Activated CD8-positive, alpha-beta memory T cell treated with anti-CD3 and anti-CD28 coated beads for 24 hours (primary cell): ENCODE measurements at regions not wholly inside any gene's neighbourhood (a gene's known extent, or its start where the extent isn't known, plus 50 kb on each side); places are given as distances from the start of the nearest gene placed in this dataset.

ENCODE experiments used
- DNase-seq: peaks from one replicate; pipeline ENCODE4 v3.0.0-alpha.2; 2020

DNA sequence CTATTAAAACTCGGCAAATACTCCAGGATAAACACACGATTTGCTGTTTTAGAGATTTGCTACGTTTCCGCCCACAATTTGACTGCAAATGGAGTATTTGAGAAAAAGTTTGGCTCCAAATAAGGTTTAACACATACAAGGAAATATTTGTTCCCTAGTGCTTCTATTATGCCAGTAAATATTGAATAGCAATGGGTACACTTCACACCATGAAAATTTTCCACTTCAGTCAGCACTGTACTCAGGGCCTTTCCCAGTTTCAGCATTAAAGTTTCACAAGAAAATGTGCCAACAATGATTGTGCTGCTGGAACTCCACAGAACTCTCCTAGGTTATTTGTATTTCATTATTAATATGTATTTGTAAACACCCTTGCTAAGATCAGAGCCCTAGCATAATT lies 498.0 kb downstream of the TBL1XR1 start:
- DNase-seq: no peak

DNA sequence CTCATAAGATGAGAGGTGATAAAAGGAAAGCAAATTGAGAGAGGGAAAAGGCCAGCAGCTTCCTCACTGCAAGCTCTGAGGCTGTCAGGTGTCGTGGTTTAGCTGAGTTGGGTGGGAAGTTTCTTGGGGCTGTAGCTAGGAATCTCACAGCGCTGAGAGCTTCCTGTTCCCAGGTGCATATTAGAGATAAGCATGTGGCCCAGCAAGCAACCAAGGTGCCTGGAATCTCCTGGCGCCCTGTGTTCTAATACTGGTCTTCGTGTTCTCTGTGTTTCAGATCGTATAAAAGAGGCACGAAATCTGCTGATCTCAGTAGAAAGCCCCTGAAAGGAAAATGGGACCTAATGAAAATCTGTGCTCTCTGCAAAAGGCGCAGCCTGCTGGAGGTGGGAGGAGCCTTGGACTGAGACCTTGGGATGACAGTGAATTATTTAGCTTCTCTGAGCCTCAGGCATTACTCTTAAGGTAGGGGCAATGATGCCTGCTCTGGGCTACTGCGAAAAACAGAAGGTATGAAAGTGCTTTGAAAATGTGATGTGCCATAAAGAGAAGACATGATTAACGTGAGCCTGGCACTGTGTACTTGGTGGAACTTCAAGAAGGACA lies 499.9 kb downstream of the TBL1XR1 start:
- DNase-seq: no peak

DNA sequence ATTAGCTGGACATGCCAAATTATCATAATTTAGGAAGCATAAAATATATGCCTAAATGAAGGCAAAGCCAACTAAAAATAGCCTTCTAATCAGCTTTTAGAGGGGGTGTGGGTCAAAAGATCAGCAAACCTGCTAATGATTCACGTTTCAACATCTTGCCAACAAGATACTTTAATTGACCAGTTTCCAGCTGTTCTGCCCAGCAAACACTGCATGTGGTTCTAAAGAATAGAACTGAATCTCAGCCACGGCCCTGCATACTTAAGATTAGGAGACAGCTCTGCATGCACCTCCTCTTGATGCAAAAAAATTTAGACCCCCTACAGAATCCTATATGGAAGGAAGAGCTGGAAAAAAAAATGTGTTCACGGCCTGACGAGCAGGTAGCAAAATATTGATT lies 500.5 kb downstream of the TBL1XR1 start:
- DNase-seq: no peak

DNA sequence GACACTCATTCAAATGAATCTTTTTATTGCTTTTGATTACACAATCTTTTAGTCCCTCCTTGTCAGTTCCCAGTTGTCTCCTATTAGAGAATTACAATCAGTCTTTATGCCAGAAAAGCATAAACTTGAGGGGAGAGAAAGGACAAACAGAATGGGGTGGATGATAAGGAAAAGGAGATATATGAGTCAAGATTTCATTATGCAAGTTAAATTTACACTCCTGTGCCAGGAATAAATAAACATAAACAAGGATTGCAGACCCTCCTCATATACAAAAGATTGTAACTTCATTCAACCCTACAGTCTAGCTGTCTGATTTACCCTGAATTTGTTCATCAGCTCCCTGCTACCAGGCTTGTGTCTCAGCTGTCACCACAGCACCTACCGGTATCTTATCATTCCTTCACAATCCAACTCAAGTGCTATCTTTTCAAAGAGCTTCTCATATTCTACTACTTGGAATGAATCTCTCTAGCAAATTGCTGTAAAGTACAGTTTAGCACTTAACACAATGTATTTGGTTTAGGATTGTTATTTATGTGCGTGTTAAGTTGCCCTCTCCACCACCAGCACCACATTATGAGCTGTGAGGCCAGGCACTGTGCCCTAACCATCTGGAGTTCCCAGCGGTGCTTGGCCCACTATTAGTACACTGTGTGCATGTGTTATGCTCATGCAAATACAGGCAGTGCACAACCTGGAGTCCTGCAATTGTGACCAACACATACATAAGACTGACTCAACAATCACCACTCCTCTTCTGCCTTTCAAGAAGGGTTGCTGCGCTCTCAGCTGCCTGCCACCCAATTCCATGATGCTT lies 504.1 kb downstream of the TBL1XR1 start:
- no peak for DNase-seq

DNA sequence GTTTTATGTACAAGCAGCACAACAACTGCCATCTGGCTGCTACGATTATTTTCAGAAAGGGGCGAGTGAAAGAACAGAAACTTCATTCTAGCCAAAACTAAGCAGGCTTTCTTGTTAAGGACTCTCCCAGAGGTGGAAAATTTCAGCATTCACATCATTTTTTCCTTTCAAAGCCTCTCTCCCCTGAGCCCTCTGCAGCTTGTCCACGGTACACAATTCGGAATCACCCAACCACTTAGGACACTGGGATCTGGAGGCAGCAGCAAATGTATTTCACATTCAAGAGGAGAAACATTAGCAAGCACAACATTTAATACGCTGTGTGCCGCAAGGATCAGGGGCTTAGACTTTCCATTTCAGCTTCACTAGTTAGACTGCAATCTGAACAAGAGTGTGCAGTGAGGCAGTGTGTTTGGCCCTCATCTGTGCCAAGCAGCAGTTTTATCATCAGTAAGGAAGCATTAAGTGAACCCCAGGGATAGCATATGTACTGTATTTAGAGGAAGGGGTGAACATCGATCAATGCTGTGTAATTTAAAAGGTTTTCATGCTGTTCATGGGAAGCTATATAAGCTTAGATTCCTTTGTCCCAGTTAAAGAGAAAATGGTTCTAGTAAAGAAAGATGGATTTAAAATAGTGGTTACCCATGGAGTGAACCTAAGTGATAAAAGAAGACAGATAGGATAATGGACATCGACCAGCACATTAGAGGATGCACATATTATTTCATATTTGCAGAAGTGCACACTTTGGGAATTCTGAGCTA lies 504.9 kb downstream of the TBL1XR1 start:
- DNase-seq: no peak

DNA sequence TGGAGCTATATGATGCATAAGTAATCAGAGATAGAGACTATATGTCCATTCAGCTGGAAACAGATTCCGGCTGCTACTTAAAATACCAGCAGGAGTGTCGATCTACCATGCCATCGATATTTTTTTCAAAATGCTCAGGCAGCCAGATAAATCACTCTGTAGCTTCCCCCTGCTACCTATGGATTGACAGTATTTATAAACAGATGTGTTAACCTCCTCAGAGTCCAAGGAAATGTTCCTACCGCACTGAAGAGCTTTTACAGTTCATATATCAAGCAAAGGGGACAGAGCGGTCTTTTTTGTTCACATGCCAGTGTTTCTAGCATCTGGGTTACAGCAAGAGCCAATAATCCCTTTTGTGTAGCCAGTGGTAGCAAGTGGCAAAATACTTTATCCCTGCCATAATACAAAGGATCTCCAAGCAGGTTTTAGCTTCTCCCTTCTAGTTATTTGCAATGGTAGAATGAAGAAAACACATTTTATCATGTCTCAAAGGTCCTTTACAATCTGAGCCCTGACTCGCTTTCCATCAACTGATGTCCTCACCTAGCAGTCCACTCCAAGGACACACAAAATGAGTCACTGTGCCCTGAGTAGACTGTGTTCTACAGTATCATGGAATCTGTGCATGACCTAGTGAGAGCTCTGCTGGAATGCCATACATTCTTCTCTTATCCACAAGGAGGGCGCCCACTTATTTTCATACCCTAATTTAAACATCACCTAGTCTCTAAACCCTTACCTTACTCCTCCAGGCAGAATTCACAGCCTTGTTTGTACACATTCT lies 507.0 kb downstream of the TBL1XR1 start:
- no peak for DNase-seq

DNA sequence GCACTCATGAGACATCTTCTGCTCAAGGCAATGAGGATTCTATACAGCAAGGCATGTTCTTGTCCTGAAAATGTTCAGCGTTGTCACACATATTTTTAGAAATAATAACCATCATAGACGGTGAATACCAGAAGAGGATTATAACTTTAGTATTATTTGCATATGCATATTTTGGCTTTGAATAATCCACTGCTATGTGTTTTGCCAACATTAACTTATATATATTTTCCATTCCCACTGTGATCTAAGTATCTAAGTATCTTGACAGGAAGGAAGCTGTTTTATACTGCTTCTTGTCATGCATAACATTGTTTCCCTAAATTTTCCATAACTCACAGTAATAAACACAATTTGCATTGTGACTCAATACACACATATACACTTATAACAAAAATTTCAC lies 509.5 kb downstream of the TBL1XR1 start:
- no peak for DNase-seq

DNA sequence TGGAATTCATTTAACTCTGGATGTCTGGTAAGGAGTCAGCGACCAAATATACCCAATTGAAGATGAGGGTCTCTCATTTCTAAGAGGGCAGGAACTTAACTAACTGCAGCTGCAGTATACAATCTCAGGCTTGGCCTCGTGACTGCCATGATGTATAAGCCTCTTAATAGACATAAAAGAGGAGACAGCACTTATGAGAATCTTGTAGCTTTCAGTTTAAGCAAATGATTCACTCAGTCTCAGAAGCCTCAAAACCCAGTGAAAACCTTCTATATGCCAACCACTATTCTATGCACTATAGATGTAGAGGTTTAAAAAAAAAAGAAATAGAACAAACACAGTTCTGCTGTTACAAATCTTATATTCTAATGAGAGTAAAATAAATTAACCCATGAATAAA lies 513.9 kb downstream of the TBL1XR1 start:
- DNase-seq: no peak

DNA sequence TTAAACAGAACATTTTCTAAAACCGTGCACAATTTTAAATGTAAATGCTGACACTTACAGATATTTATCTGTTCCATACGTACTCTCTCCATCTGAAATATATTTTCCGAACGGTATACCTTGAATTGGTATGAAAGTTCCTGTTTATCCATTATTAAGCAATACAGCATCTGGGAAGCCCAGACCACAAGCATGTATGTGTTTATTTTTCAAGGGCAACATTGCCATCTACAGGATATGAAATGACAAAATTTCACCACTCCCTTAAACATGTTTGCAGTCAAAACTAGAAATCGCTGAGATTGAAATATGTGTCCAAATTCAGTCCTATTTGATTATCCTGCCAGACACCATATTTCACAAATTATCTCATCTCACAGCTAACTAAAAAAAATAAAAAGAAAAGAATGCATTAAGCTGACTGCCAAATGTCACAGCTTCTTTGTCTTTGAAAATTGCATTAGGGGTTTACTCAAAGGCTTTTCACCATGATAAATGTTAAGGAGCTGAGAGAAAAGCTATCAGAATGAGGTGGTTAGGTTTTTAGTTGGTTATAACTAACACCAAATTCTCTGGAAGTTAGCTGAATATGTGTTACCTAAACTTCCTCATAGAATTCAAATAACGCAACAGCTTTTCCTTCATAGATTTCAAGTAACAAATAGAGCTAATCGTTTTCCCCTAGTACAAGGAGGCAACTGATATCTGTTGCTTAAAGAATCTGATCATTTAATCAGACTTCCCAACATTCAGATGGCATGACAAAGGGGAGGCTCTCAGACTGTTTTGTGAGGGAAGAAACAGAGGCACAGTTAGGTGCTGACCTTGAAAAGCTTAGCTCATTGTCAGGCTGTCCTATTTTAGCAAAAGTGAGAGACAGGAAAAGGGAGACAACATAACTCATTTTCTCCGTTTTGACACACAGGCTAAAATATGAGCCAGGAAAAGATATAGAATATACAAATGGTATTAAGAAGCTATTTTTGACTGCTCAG lies 533.1 kb downstream of the TBL1XR1 start:
- DNase-seq: no peak

DNA sequence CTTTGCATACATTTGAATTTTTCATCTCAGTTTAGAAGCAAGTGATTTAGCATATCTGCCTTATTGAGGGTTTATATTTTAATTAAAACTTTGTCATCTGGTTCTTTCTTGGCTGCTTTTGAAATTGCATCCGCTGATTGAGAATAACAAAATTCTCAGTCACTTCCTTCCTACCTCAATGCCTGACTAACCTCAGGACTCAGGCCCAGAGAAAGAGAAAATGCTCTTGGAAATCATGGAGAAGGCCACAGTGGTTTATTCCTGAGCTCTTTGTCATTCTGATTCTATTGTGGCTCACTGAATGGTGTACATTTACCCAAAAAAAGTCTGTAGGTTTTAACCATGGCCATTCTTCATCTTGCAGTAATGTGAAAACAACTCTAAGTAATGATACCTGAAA lies 533.9 kb downstream of the TBL1XR1 start:
- no peak for DNase-seq

DNA sequence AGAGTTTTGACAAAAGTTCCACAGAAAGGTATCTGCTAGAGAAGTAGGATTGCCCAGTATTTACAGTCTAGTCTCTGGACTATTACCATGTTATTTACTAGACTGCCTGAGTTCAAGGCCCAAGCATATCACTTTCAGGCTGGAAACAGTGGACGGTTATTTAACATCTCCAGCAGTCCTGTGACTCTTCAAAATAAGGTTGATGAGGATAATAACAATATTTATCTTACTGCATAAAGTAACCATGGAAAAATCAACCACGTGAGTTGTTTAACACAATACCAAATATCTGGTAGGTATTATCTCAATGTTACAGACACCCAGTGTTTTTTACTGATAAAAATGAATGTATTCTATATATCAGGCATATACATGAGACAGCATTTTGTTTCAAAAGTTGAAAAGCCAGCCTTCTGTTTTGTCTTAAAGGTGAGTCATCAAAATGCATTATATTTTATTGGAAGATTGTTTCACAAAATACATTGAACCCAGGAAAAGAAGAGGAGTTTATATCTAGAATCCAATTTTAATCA lies 535.8 kb downstream of the TBL1XR1 start:
- DNase-seq: no peak

DNA sequence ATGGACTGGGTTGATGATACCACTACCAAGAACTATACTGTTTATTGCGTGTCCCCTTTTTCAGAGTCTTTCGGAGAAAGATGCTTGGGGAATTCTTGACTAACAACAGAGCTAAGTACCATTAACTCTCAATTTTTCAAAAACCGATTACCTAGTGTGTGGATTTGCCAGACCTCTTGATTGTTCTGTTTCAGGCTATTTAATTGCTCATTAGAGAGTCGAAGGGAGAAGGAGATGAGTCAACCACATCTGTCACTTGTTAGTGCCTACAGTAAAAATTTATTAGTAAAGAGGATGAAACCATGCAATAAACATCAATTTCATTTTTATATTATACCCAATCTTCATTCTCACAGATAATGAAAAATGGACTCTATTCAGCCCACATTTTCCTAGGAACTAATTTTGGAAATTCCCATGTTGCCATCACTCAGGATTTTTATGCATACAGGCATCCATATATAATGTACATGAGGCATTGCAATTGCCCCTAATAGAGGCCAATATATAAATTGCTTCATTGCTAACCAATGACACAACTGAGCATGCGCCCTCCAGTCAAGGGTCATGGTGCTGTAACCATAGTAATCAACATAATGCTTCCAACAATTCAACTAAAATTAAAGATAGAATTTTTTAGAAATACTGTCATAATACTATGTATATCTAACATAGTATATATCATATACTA lies 541.7 kb downstream of the TBL1XR1 start:
- no peak for DNase-seq

DNA sequence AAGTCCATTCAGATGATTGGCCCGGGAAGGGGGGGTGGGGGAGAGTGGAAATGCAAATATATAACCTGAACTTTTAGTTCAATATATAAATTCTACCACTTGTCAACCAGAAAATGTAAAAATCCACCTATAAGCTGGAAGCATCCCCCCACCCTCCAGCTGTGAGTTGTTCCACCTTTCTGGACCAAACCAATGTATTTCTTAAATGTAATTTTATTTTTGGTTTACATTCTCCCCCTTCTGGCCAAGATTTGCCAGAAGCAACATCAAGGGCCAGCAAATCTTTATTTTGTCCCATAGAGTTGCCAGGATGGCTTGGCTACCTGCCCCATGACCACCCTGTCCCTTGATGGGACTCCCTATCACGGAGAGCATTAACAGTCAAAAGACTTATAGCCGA lies 545.7 kb downstream of the TBL1XR1 start:
- DNase-seq: no peak

DNA sequence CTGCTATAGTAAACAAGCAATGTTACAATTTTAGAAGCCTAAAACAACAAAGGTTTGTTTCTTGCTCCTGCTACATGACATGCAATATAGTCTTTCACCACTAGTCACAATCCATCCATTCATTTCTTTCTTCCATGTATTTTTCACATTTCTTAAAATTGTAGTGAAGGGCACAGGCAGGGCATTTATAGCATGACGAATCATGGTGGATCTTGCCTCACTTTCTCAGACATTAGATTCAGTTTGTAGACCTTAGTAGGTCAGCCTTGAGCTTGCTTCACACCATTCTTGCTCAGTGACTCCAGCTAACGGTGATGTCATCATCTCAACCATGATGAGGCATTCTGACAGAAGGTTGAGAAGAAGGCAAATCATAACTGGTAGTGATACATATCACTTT lies 546.8 kb downstream of the TBL1XR1 start:
- no peak for DNase-seq

DNA sequence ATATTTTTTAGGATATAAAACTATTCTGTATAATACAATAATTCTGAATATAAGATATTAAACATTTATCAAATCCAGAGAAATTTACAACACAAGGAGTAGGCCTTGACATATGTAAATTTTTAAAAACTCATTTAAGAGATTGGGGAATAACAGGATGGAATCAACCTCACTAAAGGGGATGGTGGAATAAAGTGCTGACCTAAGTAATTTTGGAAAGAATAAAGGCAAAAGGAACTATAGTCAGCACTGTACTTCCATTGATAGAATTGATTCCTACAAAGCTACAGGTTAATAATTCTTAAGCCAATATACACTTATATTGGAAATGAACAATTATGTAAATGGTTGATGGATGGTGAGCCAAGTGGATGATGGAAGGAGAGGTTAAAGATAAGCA lies 549.3 kb downstream of the TBL1XR1 start:
- no peak for DNase-seq

DNA sequence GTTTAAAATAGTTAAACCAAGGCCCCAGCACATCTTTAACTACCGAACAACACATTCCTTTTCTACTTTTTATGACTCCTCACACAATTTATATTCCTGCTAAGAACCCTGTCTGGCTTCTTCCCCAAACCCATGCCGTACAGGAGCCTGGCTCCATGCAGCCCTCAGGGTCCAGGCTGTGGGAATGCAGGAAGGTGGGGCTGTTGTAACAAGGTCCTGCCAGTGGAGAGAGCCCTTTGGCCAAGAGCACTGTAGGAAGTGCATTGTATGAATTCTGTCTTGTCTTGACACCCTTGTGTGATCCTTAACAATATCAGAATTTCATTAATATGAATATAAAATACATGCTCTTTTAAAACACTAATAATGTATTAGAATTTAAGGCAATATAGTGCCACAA lies 563.8 kb downstream of the TBL1XR1 start:
- no peak for DNase-seq

DNA sequence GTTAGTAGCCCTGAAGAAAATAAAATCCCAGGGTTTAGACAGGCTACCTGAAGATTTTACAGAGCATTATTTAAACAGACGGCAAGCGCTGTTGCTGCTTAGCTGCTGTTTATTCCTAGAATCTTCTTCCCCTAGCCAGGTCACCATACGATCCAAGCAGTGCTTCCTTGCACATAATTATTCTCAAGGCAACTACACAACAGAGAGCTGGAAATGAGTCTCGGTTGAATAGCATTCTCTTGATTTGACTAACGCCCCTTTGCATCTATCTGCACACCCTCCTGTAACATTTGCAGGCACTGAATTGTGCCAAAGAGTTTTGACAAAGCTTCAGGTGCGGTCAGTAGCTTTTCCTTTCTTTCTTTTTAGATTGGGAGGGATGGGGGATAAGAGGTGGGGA lies 564.4 kb downstream of the TBL1XR1 start:
- DNase-seq: no peak

DNA sequence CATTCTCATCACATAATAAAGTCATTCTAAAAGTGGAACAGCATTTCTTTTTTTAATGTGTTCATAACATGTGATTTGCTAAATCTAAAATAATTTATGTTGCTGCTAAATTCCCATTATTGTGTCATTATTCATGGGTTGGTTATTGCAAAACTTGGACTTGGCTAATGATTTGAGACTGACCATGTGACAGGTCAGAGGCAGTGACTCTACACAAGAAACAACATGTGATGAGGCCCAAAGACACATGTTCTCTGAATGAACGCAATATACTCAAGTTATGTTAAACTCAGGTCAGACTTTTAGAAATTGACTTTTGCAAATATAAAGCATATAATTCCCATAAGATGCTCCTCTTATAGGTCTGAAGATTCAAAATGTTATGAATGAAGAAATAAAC lies 566.1 kb downstream of the TBL1XR1 start:
- no peak for DNase-seq

DNA sequence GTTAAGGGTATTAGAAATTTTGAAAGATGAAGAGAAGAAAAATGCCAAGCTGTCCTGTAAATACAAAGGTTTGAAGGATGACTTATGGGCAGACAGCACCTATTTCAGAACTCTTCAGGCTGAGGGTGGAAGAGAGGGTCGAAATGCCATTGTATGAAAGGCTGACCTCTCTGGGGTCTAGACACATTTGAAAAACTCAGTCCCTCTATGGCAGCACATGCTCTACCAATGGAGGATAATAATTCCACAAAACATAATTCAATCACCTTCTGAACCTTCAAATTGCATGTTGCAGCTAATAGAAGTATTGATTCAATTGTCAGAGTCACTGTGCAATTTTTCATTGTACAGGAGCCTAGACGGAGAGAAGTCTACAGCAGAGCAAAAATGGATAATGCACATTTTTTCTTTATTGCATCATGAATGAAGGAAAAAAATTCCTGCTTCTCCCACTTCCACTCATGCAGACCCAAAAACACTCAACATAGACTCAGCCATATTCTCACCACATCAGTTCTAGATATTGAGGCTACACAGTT lies 569.1 kb downstream of the TBL1XR1 start:
- no peak for DNase-seq

DNA sequence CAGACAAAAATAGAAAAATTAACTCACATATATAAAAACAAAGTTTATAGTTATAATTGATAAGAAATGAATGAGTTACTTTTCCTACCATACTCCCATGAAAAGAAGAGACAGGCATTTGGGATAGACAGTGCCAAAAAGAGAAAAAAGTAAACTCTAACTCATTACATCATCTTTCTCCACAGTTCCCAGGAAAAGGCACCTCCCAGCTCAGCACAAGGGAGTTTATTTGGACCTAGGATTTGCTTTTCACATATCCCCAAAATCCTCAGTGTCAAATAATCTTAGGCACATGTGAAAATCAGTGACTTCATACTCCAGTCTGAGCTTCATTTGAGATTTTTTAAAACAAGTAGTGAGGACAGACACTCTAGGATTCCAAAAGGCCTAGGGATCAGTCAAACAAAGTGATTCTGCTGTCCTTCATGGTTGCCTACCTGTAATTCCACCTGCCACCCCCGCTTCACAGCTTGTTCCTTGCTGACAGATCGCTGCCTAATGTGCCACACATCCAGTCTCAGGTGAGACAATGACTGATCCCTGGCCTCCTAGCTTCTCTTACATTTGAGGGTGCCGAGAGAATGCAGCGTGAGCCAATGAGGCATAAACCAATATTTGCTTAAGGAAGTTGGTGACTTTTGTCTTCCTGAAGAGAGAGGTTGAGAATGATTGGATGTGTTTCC lies 573.7 kb downstream of the TBL1XR1 start:
- DNase-seq: no peak
